ENCODE measurements at regions not wholly inside any gene's neighbourhood (a gene's known extent, or its start where the extent isn't known, plus 50 kb on each side); places are given as distances from the start of the nearest gene placed in this dataset.

DNA sequence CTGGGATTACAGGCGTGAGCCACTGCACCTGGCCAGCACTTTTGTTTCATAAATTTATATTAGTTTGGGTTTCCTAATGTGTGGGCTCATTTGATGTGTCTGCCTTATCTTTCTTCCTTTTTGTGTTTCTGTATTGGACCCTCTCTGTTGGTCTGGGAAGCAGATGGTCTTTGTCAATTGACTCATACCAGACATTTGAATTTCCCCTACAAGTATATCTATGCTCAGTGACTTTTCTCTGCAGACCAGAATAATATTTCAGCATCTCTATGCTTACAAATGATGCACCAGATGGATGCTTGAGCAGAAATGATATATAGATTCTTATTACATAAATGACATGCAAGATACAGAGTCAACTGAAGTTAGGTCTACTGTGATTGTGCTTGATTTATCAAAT lies 329.9 kb upstream of the SLCO3A1 start:
- TF ChIP-seq, protein P1, sequence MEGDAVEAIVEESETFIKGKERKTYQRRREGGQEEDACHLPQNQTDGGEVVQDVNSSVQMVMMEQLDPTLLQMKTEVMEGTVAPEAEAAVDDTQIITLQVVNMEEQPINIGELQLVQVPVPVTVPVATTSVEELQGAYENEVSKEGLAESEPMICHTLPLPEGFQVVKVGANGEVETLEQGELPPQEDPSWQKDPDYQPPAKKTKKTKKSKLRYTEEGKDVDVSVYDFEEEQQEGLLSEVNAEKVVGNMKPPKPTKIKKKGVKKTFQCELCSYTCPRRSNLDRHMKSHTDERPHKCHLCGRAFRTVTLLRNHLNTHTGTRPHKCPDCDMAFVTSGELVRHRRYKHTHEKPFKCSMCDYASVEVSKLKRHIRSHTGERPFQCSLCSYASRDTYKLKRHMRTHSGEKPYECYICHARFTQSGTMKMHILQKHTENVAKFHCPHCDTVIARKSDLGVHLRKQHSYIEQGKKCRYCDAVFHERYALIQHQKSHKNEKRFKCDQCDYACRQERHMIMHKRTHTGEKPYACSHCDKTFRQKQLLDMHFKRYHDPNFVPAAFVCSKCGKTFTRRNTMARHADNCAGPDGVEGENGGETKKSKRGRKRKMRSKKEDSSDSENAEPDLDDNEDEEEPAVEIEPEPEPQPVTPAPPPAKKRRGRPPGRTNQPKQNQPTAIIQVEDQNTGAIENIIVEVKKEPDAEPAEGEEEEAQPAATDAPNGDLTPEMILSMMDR (IDR thresholded peaks at IDR 0.05; ENCODE audit: low read depth, low read length), result no peak
- no peak for TF ChIP-seq EZH2phosphoT487 (IDR thresholded peaks at IDR 0.05; ENCODE audit: low read depth)

Data from OCI-LY3 (cell line).